HEK293 (cell line): ENCODE measurements at regions not wholly inside any gene's neighbourhood (a gene's known extent, or its start where the extent isn't known, plus 50 kb on each side); places are given as distances from the start of the nearest gene placed in this dataset.

Experiments used
- CTCF ChIA-PET: fragments of 350-600 bp; formaldehyde crosslinking; extraction: SDS; loops from one replicate; lab custom pipeline; 2021; ENCODE audit warnings: antibody characterized with exemption; lab: Yijun Ruan, JAX
- POLR2A ChIA-PET: fragments of 300-600 bp; formaldehyde crosslinking; extraction: SDS; loops from one replicate; lab custom pipeline; 2020; ENCODE audit warnings: antibody characterized with exemption, inconsistent platforms; lab: Yijun Ruan, JAX
- H3K27ac ChIP-seq: fragments of 200-500 bp; sonication (Bioruptor generic); 2 replicates; pipeline ENCODE4 v1.5.1; 2014; ENCODE audit warnings: low read depth, low read length, control low read depth, inconsistent platforms; ENCODE audit errors: extremely low read depth
- H3K36me3 ChIP-seq, 2 experiments: fragments of 200-500 bp in 1 of 2; sonication (Bioruptor generic) in 1 of 2; 1 replicate in 1 of 2; 2 replicates in 1 of 2; pipeline ENCODE4 v1.5.1; 2014 to 2017; ENCODE audit warnings: inconsistent platforms in 2 of 2, low read length in 2 of 2; ENCODE audit not compliant: control insufficient read depth in 2 of 2, insufficient read depth in 1 of 2
- H3K4me1 ChIP-seq: fragments of 200-500 bp; sonication (Bioruptor generic); 2 replicates; pipeline ENCODE4 v1.5.1; 2014; ENCODE audit warnings: mild to moderate bottlenecking, low read length, inconsistent platforms; ENCODE audit not compliant: control insufficient read depth, insufficient read depth
- H3K4me3 ChIP-seq: 2 replicates; pipeline ENCODE4 v1.5.1; 2011; ENCODE audit warnings: low read depth, mild to moderate bottlenecking, control low read depth, low read length, moderate library complexity
- H3K9me3 ChIP-seq: fragments of 200-500 bp; sonication (Bioruptor generic); 2 replicates; pipeline ENCODE4 v1.5.1; 2014; ENCODE audit warnings: low read depth, low read length, inconsistent platforms; ENCODE audit not compliant: control insufficient read depth, insufficient read depth
- BCL11B ChIP-seq: fragments of 450-650 bp; formaldehyde crosslinking; IDR thresholded peaks from 2 replicates; pipeline ENCODE4 v1.5.1; 2016; ENCODE audit warnings: low read depth, missing biosample characterization, missing genetic modification characterization
- EGR2 ChIP-seq: fragments of 450-650 bp; formaldehyde crosslinking; IDR thresholded peaks from 2 replicates; pipeline ENCODE4 v1.5.1; 2016; ENCODE audit warnings: low read depth, missing biosample characterization, missing genetic modification characterization
- GLI4 ChIP-seq: fragments of 450-650 bp; formaldehyde crosslinking; IDR thresholded peaks from 2 replicates; pipeline ENCODE4 v1.5.1; 2016; ENCODE audit warnings: missing biosample characterization, missing genetic modification characterization
- KLF8 ChIP-seq: fragments of 450-650 bp; formaldehyde crosslinking; IDR thresholded peaks from 2 replicates; pipeline ENCODE4 v1.5.1; 2016; ENCODE audit warnings: missing biosample characterization, missing genetic modification characterization
- KLF9 ChIP-seq: fragments of 450-650 bp; formaldehyde crosslinking; IDR thresholded peaks from 2 replicates; pipeline ENCODE4 v1.5.1; 2016; ENCODE audit warnings: missing biosample characterization, missing genetic modification characterization, low read depth
- MYNN ChIP-seq: fragments of 450-650 bp; formaldehyde crosslinking; IDR thresholded peaks from 2 replicates; pipeline ENCODE4 v1.5.1; 2016; ENCODE audit warnings: missing biosample characterization, missing genetic modification characterization, borderline replicate concordance
- PRDM10 ChIP-seq: fragments of 450-650 bp; formaldehyde crosslinking; IDR thresholded peaks from 2 replicates; pipeline ENCODE4 v1.5.1; 2016; ENCODE audit warnings: missing biosample characterization, missing genetic modification characterization
- SP3 ChIP-seq: fragments of 450-650 bp; formaldehyde crosslinking; IDR thresholded peaks from 2 replicates; pipeline ENCODE4 v1.5.1; 2016; ENCODE audit warnings: missing biosample characterization, missing genetic modification characterization
- ZBTB26 ChIP-seq: fragments of 450-650 bp; formaldehyde crosslinking; optimal IDR thresholded peaks from 2 replicates; pipeline ENCODE3; 2016; ENCODE audit warnings: missing biosample characterization, mild to moderate bottlenecking, missing genetic modification characterization
- ZIC2 ChIP-seq: fragments of 450-650 bp; formaldehyde crosslinking; IDR thresholded peaks from 2 replicates; pipeline ENCODE4 v1.5.1; 2016; ENCODE audit warnings: missing biosample characterization, missing genetic modification characterization
- ZNF121 ChIP-seq: fragments of 450-650 bp; formaldehyde crosslinking; IDR thresholded peaks from 2 replicates; pipeline ENCODE4 v1.5.1; 2016; ENCODE audit warnings: missing biosample characterization, missing genetic modification characterization
- ZNF24 ChIP-seq: fragments of 450-650 bp; formaldehyde crosslinking; IDR thresholded peaks from 2 replicates; pipeline ENCODE4 v1.5.1; 2016; ENCODE audit warnings: missing biosample characterization, missing genetic modification characterization
- ZNF274 ChIP-seq, 2 experiments: fragments of 200-500 bp in 1 of 2; fragments of 450-650 bp in 1 of 2; sonication (Bioruptor generic) in 1 of 2; formaldehyde crosslinking in 1 of 2; IDR thresholded peaks; 2 replicates each; pipeline versions ENCODE4 v1.5.1 to v1.6.1; 2014 to 2016; ENCODE audit warnings: borderline replicate concordance in 1 of 2, inconsistent platforms in 1 of 2, low read length in 1 of 2, missing biosample characterization in 1 of 2, missing genetic modification characterization in 1 of 2
- ZNF311 ChIP-seq: fragments of 450-650 bp; formaldehyde crosslinking; IDR thresholded peaks from 2 replicates; pipeline ENCODE4 v1.5.1; 2017; ENCODE audit warnings: missing biosample characterization, missing genetic modification characterization, borderline replicate concordance
- ZNF366 ChIP-seq: fragments of 450-650 bp; formaldehyde crosslinking; conservative IDR thresholded peaks from 2 replicates; pipeline ENCODE4 v1.5.1; 2016; ENCODE audit warnings: missing biosample characterization, missing genetic modification characterization
- ZNF449 ChIP-seq: fragments of 450-650 bp; formaldehyde crosslinking; IDR thresholded peaks from 2 replicates; pipeline ENCODE4 v1.5.1; 2017; ENCODE audit warnings: missing biosample characterization, mild to moderate bottlenecking, missing genetic modification characterization, moderate library complexity
- ZNF473 ChIP-seq: fragments of 450-650 bp; formaldehyde crosslinking; IDR thresholded peaks from 2 replicates; pipeline ENCODE4 v1.5.1; 2017; ENCODE audit warnings: missing biosample characterization, missing genetic modification characterization
- ZNF514 ChIP-seq: fragments of 450-650 bp; formaldehyde crosslinking; IDR thresholded peaks from 2 replicates; pipeline ENCODE4 v1.5.1; 2016; ENCODE audit warnings: missing biosample characterization, missing genetic modification characterization
- ZNF596 ChIP-seq: fragments of 450-650 bp; IDR thresholded peaks from 2 replicates; pipeline ENCODE4 v1.5.0; 2018; ENCODE audit warnings: missing biosample characterization, mild to moderate bottlenecking, missing genetic modification characterization, moderate library complexity
- ZNF624 ChIP-seq: fragments of 450-650 bp; formaldehyde crosslinking; IDR thresholded peaks from 2 replicates; pipeline ENCODE4 v1.5.1; 2017; ENCODE audit warnings: missing biosample characterization, missing genetic modification characterization
- ZNF626 ChIP-seq: fragments of 450-650 bp; sonication (Bioruptor Pico); formaldehyde crosslinking; IDR thresholded peaks from 2 replicates; pipeline ENCODE4 v1.5.1; 2018; ENCODE audit warnings: missing biosample characterization, missing genetic modification characterization, inconsistent platforms
- ZNF707 ChIP-seq: fragments of 450-650 bp; formaldehyde crosslinking; IDR thresholded peaks from 2 replicates; pipeline ENCODE4 v1.5.1; 2016; ENCODE audit warnings: missing biosample characterization, missing genetic modification characterization
- ZNF792 ChIP-seq: fragments of 450-650 bp; formaldehyde crosslinking; IDR thresholded peaks from 2 replicates; pipeline ENCODE4 v1.5.1; 2016; ENCODE audit warnings: missing biosample characterization, missing genetic modification characterization
- ZNF830 ChIP-seq: fragments of 450-650 bp; IDR thresholded peaks from 2 replicates; pipeline ENCODE4 v1.5.0; 2018; ENCODE audit warnings: missing biosample characterization, missing genetic modification characterization, low read depth, mild to moderate bottlenecking, moderate library complexity
- TF ChIP-seq, protein P1 (sequence below): fragments of 450-650 bp; formaldehyde crosslinking; IDR thresholded peaks from 2 replicates; pipeline ENCODE4 v1.5.1; 2017; ENCODE audit warnings: missing biosample characterization, missing genetic modification characterization
- TF ChIP-seq, protein P2 (sequence below): fragments of 450-650 bp; formaldehyde crosslinking; IDR thresholded peaks from 2 replicates; pipeline ENCODE4 v1.5.1; 2016; ENCODE audit warnings: missing biosample characterization, missing genetic modification characterization

DNA sequence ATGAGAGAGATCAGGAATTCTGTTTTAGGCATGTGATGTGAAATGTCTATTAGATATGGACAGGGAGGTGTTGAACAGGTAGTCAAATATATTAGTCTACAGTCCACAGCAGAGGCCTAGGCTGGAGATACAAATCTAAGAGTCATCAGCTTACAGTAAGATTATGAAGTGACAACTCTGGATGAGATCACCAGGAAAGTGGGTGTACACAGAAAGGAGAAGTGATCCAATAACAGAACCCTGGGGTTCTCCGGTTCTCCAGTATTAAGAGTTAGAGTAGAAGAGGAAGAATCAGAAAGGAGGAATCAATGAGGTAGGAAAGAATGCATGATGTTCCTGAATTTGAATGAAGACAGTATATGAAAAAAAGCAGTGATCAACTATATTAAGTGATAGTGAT lies 362.3 kb downstream of the FIGN start:
- H3K4me3 ChIP-seq: no peak overlapping the region
- CTCF ChIA-PET: interaction anchor here (0.6 to 1.2 kb wide), 2 partner anchors 93 to 181 kb away, joined by 3 to 4 read pairs; no protein-coding TSS in a partner anchor
- TF ChIP-seq ZNF274 (IDR thresholded peaks at IDR 0.05; ENCODE audit: low read length): no peak
- no peak for TF ChIP-seq ZNF274 (tag by site-specific recombination; IDR thresholded peaks at IDR 0.05; ENCODE audit: borderline replicate concordance)
- no peak for TF ChIP-seq ZNF24 (tag by site-specific recombination)
- no peak for TF ChIP-seq ZIC2 (tag by site-specific recombination)
- no peak for TF ChIP-seq ZNF311 (tag by site-specific recombination)
- no peak for TF ChIP-seq ZNF366 (tag by site-specific recombination)
- TF ChIP-seq ZNF792: no peak
- no peak for TF ChIP-seq ZBTB26 (tag by site-specific recombination)
- TF ChIP-seq ZNF596 (tag by site-specific recombination): no peak
- no peak for TF ChIP-seq ZNF830 (tag by site-specific recombination)
- TF ChIP-seq ZNF624 (tag by site-specific recombination): no peak
- TF ChIP-seq, protein P1, sequence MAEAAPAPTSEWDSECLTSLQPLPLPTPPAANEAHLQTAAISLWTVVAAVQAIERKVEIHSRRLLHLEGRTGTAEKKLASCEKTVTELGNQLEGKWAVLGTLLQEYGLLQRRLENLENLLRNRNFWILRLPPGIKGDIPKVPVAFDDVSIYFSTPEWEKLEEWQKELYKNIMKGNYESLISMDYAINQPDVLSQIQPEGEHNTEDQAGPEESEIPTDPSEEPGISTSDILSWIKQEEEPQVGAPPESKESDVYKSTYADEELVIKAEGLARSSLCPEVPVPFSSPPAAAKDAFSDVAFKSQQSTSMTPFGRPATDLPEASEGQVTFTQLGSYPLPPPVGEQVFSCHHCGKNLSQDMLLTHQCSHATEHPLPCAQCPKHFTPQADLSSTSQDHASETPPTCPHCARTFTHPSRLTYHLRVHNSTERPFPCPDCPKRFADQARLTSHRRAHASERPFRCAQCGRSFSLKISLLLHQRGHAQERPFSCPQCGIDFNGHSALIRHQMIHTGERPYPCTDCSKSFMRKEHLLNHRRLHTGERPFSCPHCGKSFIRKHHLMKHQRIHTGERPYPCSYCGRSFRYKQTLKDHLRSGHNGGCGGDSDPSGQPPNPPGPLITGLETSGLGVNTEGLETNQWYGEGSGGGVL (tag by site-specific recombination): no peak
- TF ChIP-seq KLF9 (tag by site-specific recombination): no peak
- no peak for TF ChIP-seq SP3
- TF ChIP-seq BCL11B (tag by site-specific recombination): no peak
- no peak for TF ChIP-seq ZNF707 (tag by site-specific recombination)
- no peak for TF ChIP-seq ZNF514 (tag by site-specific recombination)
- no peak for TF ChIP-seq EGR2
- TF ChIP-seq MYNN: no peak
- no peaks in the 10 kb centered on the region for H3K4me1 ChIP-seq
- no peaks in the 10 kb centered on the region for H3K36me3 ChIP-seq
- no peak overlapping the region for H3K27ac ChIP-seq
- POLR2A ChIA-PET: no interaction called here
- no peaks in the 10 kb centered on the region for H3K9me3 ChIP-seq

DNA sequence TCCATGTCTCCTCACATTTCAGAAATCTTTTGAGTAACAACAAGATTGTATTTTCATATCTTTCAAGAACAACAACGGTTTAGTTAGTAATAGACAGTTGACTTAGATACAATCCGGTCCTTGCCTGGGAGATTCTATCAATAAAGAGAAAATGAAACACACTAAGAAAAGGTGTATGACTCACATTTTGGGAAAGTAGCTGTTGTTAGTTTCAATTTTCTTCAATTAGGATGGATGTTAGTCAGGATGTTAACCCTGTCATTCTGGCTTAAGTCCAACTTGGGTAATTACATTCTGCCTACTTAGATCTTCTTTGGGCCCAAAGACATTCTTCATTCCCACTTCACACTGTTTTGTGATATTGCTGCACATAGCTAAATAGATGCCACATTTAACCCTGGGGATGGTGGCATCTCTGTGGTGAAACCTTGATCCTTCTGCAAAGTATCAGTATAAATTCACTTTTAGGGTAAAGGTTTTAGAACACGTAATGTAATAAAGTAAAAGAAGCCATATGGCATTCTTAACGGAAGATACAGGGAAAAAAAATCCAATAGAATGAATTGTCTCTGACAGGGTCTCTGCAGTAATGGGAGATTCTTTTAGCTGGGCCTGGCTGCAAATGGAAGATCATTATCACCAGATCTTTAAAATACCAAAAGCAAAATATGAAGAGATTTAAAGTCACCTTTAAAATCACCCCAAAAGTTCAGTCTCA lies 365.5 kb downstream of the FIGN start:
- no peaks in the 10 kb centered on the region for H3K36me3 ChIP-seq
- no peak overlapping the region for H3K27ac ChIP-seq
- ChIA-PET POLR2A (no interaction called here), CTCF (interaction anchor here (1.1 kb wide), 1 partner anchor 201 kb away, joined by 3 read pairs; no protein-coding TSS in a partner anchor)
- no peaks in the 10 kb centered on the region for H3K9me3 ChIP-seq
- no peaks in the 10 kb centered on the region for H3K4me1 ChIP-seq
- H3K4me3 ChIP-seq: no peak overlapping the region
- TF ChIP-seq GLI4 (tag by site-specific recombination) (no peak), ZNF626 (tag by site-specific recombination) (no peak), PRDM10 (tag by site-specific recombination) (no peak), ZNF449 (no peak), KLF8 (tag by site-specific recombination) (no peak), ZNF473 (tag by site-specific recombination) (no peak), EGR2 (no peak), ZNF121 (tag by site-specific recombination) (no peak)
- TF ChIP-seq, protein P2, sequence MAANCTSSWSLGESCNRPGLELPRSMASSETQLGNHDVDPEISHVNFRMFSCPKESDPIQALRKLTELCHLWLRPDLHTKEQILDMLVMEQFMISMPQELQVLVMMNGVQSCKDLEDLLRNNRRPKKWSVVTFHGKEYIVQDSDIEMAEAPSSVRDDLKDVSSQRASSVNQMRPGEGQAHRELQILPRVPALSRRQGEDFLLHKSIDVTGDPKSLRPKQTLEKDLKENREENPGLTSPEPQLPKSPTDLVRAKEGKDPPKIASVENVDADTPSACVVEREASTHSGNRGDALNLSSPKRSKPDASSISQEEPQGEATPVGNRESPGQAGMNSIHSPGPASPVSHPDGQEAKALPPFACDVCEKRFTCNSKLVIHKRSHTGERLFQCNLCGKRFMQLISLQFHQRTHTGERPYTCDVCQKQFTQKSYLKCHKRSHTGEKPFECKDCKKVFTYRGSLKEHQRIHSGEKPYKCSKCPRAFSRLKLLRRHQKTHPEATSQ (tag by site-specific recombination): no peak
